ENCODE measurements at regions not wholly inside any gene's neighbourhood (a gene's known extent, or its start where the extent isn't known, plus 50 kb on each side); places are given as distances from the start of the nearest gene placed in this dataset.
"Not testable (repeated sequence)": the region's sequence is repeated elsewhere in the genome, so short reads cannot be mapped to it uniquely, and the experiment has no call there.

DNA sequence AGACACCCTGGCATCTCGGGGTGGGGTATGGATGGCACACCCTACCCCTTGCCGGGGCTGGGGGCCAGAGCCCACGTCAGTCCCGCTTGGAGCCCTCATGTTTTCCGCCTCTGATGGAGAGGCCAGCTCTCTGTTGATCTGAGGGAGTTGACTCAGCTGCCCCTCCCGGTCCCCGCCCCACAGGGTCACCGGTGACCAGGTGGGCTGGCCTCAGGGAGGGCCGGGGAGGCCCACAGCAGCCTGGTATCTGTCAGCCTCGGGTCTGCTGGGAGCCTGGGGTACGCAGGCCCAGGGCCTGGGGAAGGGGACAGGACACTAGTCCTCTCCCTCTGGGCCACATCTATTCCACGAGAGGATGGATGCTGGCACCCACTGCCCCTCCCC lies 109.5 kb upstream of the CIBAR2 start:
- no peak for DNase-seq

GRCh38 chr16:85222155-85222863 lies 110.0 kb upstream of the CIBAR2 start:
- no peak for DNase-seq

GRCh38 chr16:85225257-85225656 lies 113.0 kb upstream of the CIBAR2 start:
- DNase-seq = no peak

DNA sequence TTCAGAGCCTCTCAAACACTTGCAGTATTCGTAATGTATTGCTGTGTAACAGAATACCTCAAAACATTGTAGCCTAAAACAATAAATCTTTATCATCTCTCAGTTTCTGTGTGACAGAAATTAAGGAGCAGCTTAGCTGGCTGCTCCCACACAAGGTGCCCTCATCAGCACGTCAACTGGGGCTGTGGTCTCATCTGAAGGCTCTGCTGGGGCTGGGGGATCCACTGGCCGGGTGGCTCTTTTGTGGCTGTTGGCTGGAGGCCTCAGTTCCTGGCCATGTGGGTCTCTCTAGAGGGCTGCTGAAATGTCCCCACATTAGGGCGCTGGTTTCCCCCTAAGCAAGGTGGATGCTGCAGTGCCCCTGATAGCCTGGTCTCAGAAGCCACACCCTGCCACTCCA lies 113.4 kb upstream of the CIBAR2 start:
- DNase-seq = no peak

GRCh38 chr16:85227084-85227945 lies 115.0 kb upstream of the CIBAR2 start:
- peak; percentile 28 for DNase-seq

- peak; percentile 69 for DNase-seq
Measured at GRCh38 chr16:85227946-85228862, 115.9 kb upstream of the CIBAR2 start.

DNA sequence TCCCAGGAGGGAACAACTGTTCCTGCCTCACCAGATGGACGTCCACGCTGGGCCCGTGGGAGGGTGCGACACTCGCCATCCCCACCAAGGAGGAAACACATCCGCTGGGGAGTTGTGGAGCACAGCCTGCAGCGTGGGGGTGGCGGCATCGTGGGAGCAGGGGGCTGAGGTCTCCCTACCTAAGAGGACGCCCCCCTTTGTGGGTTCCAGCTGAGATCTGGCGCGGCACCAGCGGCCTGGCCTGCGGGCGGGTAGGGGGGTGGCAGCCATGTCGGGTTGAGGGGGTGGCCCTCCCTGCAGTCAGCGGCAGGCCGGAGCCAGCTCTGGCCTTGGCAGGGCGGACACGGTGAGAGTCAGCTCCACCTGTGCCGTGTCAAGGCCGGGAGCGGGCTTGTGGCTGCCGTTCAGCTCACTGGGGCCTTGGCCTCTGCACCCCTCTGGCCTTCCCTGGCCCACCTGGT lies 116.7 kb upstream of the CIBAR2 start:
- no peak for DNase-seq

- no peak for DNase-seq
Measured at GRCh38 chr16:85229869-85230462, 117.7 kb upstream of the CIBAR2 start.

DNA sequence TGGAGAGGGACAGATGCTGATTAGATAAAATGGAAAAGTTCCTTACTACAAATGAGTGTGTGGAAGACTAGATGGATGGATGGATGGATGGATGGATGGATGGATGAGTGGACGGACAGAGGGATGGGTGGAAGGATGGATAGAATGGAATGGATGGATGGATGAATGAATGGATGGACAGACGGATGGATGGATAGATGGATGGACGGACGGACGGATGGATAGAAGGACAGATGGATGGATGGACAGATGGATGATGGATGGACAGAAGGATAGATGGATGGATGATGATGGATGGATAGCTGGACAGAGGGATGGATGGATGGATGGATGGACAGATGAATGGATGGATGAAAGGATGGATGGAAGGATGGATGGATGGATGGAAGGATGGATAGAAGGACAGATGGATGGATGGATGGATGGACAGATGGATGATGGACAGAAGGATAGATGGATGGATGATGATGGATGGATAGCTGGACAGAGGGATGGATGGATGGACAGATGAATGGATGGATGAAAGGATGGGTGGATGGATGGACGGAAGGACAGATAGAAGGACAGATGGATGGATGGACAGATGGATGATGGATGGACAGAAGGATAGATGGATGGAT lies 118.6 kb upstream of the CIBAR2 start:
- DNase-seq = not testable (repeated sequence)

DNA sequence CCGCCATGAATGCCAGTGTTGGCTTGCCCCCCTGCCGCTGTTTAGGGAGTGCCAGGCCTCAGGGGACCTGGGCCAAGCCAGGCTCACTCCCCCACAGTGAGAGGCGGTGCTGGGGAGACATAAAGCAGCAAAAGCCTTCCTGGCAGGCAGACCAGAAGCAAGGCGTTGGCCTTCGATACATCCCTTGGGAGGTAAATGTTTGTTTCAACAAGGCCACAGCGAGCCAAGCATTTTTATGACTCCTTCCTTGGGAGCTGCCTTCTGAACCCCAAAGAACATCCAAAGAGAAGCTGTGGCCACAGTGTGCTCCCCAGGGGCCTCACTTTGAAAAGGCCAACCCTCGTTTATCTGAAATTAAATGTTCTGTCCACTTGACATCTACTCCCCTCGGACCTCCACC lies 119.7 kb upstream of the CIBAR2 start:
- peak; percentile 35 for DNase-seq

DNA sequence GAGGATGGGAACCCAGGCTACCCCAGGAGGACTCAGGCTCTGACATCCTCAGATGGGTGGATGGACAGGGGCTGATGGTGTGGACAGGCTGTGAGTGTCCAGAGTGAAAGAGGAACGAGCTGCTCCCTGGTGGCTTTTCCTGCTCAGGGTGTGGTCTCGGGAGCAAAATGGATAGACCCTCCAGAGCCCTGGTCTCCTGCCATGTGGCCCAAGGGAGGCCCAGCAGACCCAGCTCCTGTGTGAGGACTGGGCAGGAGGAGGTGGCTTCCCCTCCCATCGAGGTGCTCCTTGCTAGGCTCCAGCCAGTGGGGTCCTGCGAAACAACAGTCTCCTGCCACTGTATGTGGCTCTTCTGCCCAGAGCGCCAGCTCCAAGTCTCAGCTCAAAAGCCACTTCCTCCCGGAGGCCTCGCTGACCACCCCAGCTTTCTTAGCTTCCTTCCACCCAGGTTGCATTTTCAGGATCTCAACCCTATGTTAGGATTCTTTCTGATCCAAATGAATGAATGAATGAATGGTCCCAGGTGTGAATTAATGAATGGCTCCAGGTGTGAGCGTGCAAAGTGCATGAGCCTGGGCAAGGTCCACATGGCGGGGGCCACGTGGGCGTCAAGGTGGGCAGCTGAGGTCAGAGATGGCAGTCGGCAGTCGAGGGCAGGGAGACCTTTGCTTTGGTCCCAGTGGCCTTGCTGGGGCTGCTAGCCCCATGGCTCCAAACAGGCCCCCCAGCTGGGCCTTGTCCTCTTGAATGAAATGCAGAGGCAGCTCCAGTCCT lies 120.3 kb upstream of the CIBAR2 start:
- no peak for DNase-seq

GRCh38 chr16:85233516-85233915 lies 121.2 kb upstream of the CIBAR2 start:
- DNase-seq = no peak

DNA sequence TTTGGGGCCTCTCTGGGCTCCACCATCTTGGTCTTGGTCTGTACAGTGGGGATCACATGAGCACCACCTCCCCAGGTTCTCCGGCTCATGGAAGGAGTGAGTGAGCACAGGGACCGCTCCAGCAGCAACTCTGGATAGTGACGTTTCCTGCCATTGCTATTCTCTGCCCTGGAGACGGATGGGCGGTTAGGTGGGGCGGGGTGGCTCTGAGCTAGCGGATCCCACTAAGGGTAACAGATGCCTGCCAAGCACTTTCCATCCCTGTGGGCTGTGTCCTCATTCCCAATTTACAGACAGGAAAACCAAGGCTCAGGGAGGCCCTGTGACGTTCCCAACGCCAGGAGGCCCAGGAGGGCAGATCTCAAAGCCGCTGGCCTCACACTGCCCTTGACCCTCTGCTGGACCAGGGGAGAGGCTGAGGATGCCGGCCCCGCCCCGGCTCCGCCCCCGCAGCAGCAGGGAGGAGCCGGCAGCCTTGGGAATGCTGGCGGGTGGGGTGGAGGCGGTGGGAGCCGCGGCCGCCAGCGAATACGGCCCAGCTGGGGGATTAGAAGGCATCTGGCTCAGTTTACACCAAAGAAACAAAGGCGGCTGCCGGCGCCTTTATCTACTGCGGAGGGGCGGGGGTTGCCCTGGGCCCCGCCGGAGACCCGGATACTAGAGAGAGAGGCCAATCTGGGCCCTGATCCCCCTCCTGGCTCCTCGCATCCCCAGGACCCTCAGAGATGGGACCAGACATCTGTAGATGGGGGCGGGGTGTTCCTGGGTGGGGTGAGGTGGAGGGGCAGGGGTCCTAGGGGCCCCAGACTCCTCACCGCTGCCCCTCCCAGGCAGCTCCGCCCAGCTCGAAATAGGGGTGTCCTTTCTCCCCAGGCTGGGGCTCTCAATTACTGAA lies 122.3 kb upstream of the CIBAR2 start:
- peak; percentile 92 for DNase-seq

GRCh38 chr16:85235991-85236817 lies 123.9 kb upstream of the CIBAR2 start:
- DNase-seq = peak; percentile 51

DNA sequence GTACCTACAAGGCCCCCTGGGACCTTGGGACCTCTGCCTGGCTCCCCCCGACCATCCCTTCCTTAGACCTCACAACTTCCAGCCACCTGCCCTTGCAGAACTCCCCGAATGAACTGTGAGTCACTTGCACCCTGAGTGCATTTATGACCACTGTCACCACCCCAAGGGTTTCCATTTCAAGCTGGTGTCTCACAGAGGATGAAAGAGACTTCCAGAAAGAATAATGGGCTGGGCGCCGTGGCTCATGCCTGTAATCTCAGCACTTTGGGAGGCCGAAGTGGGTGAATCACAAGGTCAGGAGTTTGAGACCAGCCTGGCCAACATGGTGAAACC lies 124.5 kb upstream of the CIBAR2 start:
- peak; percentile 55 for DNase-seq

DNA sequence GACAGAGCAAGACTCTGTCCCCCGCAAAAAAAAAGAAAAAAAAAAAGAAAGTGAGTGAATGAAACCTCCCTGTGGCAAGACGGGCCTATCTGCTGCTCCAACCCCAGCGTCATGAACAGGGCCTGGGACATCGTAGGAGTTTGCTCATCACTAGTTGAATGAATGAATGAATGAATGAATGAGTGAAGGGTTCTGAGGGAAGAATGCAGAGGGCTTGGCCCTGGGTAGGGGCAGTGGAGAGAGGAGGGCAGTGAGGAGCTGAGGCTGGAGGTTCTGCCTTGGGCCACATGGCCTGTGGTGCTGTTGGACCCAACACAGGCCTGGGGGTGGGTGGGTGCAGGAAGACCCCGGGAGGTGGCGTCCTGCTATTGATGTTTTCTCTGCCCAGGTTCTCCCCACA lies 125.5 kb upstream of the CIBAR2 start:
- DNase-seq = no peak

- peak; percentile 96 for DNase-seq
Measured at GRCh38 chr16:85238233-85238647, 126.0 kb upstream of the CIBAR2 start.

DNA sequence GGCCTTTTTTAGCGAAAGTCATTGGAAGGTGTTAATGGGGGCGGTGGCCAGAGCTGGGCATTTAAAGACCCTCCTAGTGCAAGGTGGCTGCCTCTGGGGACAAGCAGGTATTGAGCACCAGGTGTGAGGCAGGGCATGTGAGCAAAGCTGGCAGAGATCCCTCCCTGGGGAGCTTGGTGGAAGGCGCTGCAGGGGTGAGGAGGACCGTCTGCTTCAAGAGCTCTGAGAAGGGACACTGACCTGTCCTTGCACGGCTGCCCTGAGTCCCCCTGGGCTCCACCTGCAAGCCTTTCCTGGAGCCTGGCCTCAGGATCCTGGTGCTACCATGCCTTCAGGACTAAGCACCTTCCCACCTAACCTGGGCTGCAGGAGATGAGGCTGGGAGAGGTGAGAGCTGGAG lies 127.0 kb upstream of the CIBAR2 start:
- DNase-seq = no peak

DNA sequence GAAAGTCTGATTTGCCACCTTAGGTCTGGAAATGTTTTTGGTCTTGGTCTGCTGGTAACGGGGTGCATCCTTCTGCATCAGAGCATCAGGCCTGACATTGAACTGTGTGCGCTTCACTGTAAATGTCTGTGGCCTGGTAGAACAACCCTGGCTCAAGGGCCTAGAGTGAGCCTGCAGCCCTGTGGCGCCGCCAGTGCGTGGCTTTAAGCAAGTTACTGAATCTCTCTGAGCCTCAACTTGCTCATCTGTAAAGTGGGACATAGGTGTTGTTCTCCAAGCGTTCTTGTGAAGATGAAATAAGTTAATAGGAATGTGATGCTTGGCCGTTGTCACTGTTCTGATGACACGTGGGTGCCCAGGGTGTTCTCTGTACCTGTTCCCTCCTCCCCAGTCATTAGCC lies 127.6 kb upstream of the CIBAR2 start:
- no peak for DNase-seq
